Keratinocyte (primary cell): ENCODE measurements at regions not wholly inside any gene's neighbourhood (a gene's known extent, or its start where the extent isn't known, plus 50 kb on each side); places are given as distances from the start of the nearest gene placed in this dataset.

ENCODE experiments used
- DNase-seq: peaks from one replicate; pipeline ENCODE4 v3.0.0-alpha.2; 2011; ENCODE audit warnings: low read depth, missing footprints, low spot score
- FAIRE-seq: peaks from 2 replicates; lab custom pipeline; 2011; peaks lifted over from hg19 to GRCh38; lab: Jason Lieb, UNC
- H2AFZ ChIP-seq: 2 replicates; pipeline ENCODE4 v1.6.0; 2012; ENCODE audit warnings: low read length, control low read depth, inconsistent platforms; ENCODE audit not compliant: control insufficient read depth
- H3K27ac ChIP-seq: 2 replicates; pipeline ENCODE4 v1.5.1; 2011; ENCODE audit warnings: low read length; ENCODE audit not compliant: control insufficient read depth, insufficient read depth
- H3K27me3 ChIP-seq: 3 replicates; pipeline ENCODE4 v1.6.0; 2011; ENCODE audit warnings: low read length; ENCODE audit not compliant: control insufficient read depth, insufficient read depth; ENCODE audit errors: extremely low read depth
- H3K36me3 ChIP-seq, 2 experiments: 2 replicates in 1 of 2; 3 replicates in 1 of 2; pipeline ENCODE4 v1.5.1; 2011; ENCODE audit warnings: low read length in 2 of 2, mild to moderate bottlenecking in 1 of 2; ENCODE audit not compliant: control insufficient read depth in 2 of 2, insufficient read depth in 2 of 2; ENCODE audit errors: extremely low read depth in 1 of 2
- H3K4me1 ChIP-seq: 3 replicates; pipeline ENCODE4 v1.5.1; 2011; ENCODE audit warnings: low read length; ENCODE audit not compliant: control insufficient read depth, insufficient read depth; ENCODE audit errors: extremely low read depth
- H3K4me2 ChIP-seq: 3 replicates; pipeline ENCODE4 v1.6.0; 2011; ENCODE audit warnings: low read depth, low read length; ENCODE audit not compliant: control insufficient read depth, insufficient read depth; ENCODE audit errors: extremely low read depth
- H3K4me3 ChIP-seq, 3 experiments: fragments of 200-600 bp in 1 of 3; sonication (generic) in 1 of 3; 2 replicates in 2 of 3; 3 replicates in 1 of 3; pipeline ENCODE4 v1.5.1; 2011 to 2016; ENCODE audit warnings: low read length in 3 of 3, mild to moderate bottlenecking in 3 of 3, control low read depth in 2 of 3, inconsistent platforms in 1 of 3, low read depth in 1 of 3, mixed read lengths in 1 of 3, mixed run types in 1 of 3, moderate library complexity in 1 of 3; ENCODE audit not compliant: control insufficient read depth in 2 of 3, insufficient read depth in 2 of 3; ENCODE audit errors: extremely low read depth in 1 of 3
- H3K79me2 ChIP-seq: 2 replicates; pipeline ENCODE4 v1.6.0; 2012; ENCODE audit warnings: low read length; ENCODE audit not compliant: control insufficient read depth, insufficient read depth
- H3K9ac ChIP-seq: 3 replicates; pipeline ENCODE4 v1.6.0; 2011; ENCODE audit warnings: low read length; ENCODE audit not compliant: control insufficient read depth, insufficient read depth; ENCODE audit errors: extremely low read depth
- H3K9me1 ChIP-seq: 3 replicates; pipeline ENCODE4 v1.6.0; 2011; ENCODE audit warnings: low read length; ENCODE audit not compliant: control insufficient read depth, insufficient read depth; ENCODE audit errors: extremely low read depth
- H3K9me3 ChIP-seq: 2 replicates; pipeline ENCODE4 v1.5.1; 2012; ENCODE audit warnings: low read depth, low read length; ENCODE audit not compliant: control insufficient read depth
- H4K20me1 ChIP-seq: 3 replicates; pipeline ENCODE4 v1.6.0; 2011; ENCODE audit warnings: low read length; ENCODE audit not compliant: control insufficient read depth, insufficient read depth; ENCODE audit errors: extremely low read depth
- CTCF ChIP-seq, 3 experiments: IDR thresholded peaks in 1 of 3; conservative IDR thresholded peaks in 1 of 3; optimal IDR thresholded peaks in 1 of 3; 2 replicates in 2 of 3; 3 replicates in 1 of 3; pipeline versions ENCODE3 to v1.5.1; 2011; ENCODE audit warnings: low read length in 3 of 3, mild to moderate bottlenecking in 3 of 3, moderate library complexity in 2 of 3, control low read depth in 1 of 3, inconsistent platforms in 1 of 3; ENCODE audit not compliant: insufficient read depth in 2 of 3; ENCODE audit errors: extremely low read depth in 1 of 3
- EZH2 ChIP-seq: IDR thresholded peaks from one replicate; pipeline ENCODE4 v1.6.1; 2012; ENCODE audit warnings: inconsistent platforms, mild to moderate bottlenecking, low read length, moderate library complexity
- dilution Hi-C: fragments of 300-500 bp; cut with MboI; formaldehyde crosslinking; loops from one replicate; pipeline ENCODE4 v1.7.0; 2020; ENCODE audit warnings: low sequenced_read_pairs; ENCODE audit not compliant: extremely low pct_ligation_motif_present

DNA sequence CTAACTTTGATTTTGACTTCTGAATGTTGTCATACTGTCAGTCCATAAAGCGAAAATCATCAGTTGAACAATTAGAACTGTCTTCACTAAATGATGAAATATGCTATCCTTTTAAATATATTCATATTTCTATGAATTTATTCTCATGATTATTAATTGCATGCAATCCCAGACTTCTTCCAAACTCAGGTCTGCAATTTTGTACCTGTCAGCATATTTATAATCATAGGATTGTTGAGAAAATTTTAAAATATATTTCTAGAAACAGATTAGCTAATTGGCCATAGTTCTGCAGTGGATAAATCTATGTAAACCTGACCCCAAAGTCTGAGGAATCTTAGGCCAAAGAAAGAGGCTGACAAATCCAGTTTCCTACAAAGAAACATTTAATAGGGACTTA is 347.5 kb downstream of the SLCO4C1 start:
- Histone ChIP-seq H3K4me1 (no peaks in the 10 kb centered on the region), H3K4me3 (no peak overlapping the region), H3K79me2 (no peaks in the 10 kb centered on the region), H3K27ac (no peak overlapping the region), H2AFZ (no peak overlapping the region), H3K4me2 (no peak overlapping the region), H3K9ac (no peak overlapping the region), H4K20me1 (no peaks in the 10 kb centered on the region), H3K9me3 (no peaks in the 10 kb centered on the region), H3K36me3 (no peaks in the 10 kb centered on the region), H3K27me3 (no peaks in the 10 kb centered on the region), H3K9me1 (no peaks in the 10 kb centered on the region)
- dilution Hi-C loops = no loop called here
- DNase-seq (no peak), FAIRE-seq (no peak)
- TF ChIP-seq CTCF (optimal IDR thresholded peaks at IDR 0.05 in 1 of 3, IDR thresholded peaks at IDR 0.05 in 1 of 3, conservative IDR thresholded peaks at IDR 0.05 in 1 of 3; ENCODE audit: extremely low read depth in 1 of 3, insufficient read depth in 2 of 3, low read length in 3 of 3) (no peak), EZH2 (no peak)

GRCh38 chr5:101943784-101944183 is 352.3 kb downstream of the SLCO4C1 start:
- Histone ChIP-seq H3K9me1 (no peaks in the 10 kb centered on the region), H3K9ac (no peak overlapping the region), H3K79me2 (no peaks in the 10 kb centered on the region), H3K36me3 (no peaks in the 10 kb centered on the region), H4K20me1 (no peaks in the 10 kb centered on the region), H3K4me3 (no peak overlapping the region), H3K27ac (no peak overlapping the region), H3K4me1 (no peaks in the 10 kb centered on the region), H3K4me2 (no peak overlapping the region), H2AFZ (no peak overlapping the region), H3K27me3 (no peaks in the 10 kb centered on the region), H3K9me3 (no peaks in the 10 kb centered on the region)
- FAIRE-seq (no peak), DNase-seq (no peak)
- TF ChIP-seq CTCF (optimal IDR thresholded peaks at IDR 0.05 in 1 of 3, IDR thresholded peaks at IDR 0.05 in 1 of 3, conservative IDR thresholded peaks at IDR 0.05 in 1 of 3; ENCODE audit: extremely low read depth in 1 of 3, insufficient read depth in 2 of 3, low read length in 3 of 3) = no peak
- dilution Hi-C loops = no loop called here
